ENCODE measurements at regions not wholly inside any gene's neighbourhood (a gene's known extent, or its start where the extent isn't known, plus 50 kb on each side); places are given as distances from the start of the nearest gene placed in this dataset.

GRCh38 chr10:120286280-120286679 lies 170.7 kb upstream of the PLPP4 start:
- no peaks in the 10 kb centered on the region for H3K4me1 ChIP-seq (replicated peaks; ENCODE audit: insufficient read depth)
- TF ChIP-seq CTCF (conservative IDR thresholded peaks at IDR 0.05) (no peak), EZH2 (IDR thresholded peaks at IDR 0.05; ENCODE audit: low read depth) (no peak)
- no peaks in the 10 kb centered on the region for H3K79me2 ChIP-seq (ENCODE audit: low read depth)
- H3K36me3 ChIP-seq (ENCODE audit: low read depth) = no peaks in the 10 kb centered on the region
- BruUV-seq (replicated peaks) = no TSS peak
- H3F3A ChIP-seq (ENCODE audit: insufficient read depth, low read depth) = no peaks in the 10 kb centered on the region
- DNase-seq = no peak
- H3K9me3 ChIP-seq (ENCODE audit: insufficient read depth, low read depth) = no peaks in the 10 kb centered on the region
- no peak overlapping the region for H2AFZ ChIP-seq
- no peak overlapping the region for H3K4me3 ChIP-seq
- peaks cover 11% of the 10 kb centered on the region; the same call in 1 of the 2 replicates for H3K27me3 ChIP-seq (ENCODE audit: insufficient read depth, low read depth)
- no peak overlapping the region for H3K4me2 ChIP-seq
- no peaks in the 10 kb centered on the region for H4K20me1 ChIP-seq (ENCODE audit: insufficient read depth)
- POLR2A ChIA-PET (ENCODE audit: unreplicated experiment) = no interaction called here
- no peak overlapping the region for H3K27ac ChIP-seq
- H3K9me2 ChIP-seq (ENCODE audit: insufficient read depth) = no peaks in the 10 kb centered on the region
- CTCF ChIA-PET = no interaction called here
- intact Hi-C loops (cut with micrococcal nuclease; ENCODE audit: unreplicated experiment) = no loop called here

- no peaks in the 10 kb centered on the region for H3K4me1 ChIP-seq (replicated peaks; ENCODE audit: insufficient read depth)
- intact Hi-C loops (cut with micrococcal nuclease; ENCODE audit: unreplicated experiment) = no loop called here
- H3K27ac ChIP-seq = no peak overlapping the region
- no peaks in the 10 kb centered on the region for H3K79me2 ChIP-seq (ENCODE audit: low read depth)
- no peaks in the 10 kb centered on the region for H4K20me1 ChIP-seq (ENCODE audit: insufficient read depth)
- no peak overlapping the region for H3K4me3 ChIP-seq
- no peak for DNase-seq
- H3K4me2 ChIP-seq = no peak overlapping the region
- CTCF ChIA-PET = no interaction called here
- no peaks in the 10 kb centered on the region for H3K27me3 ChIP-seq (ENCODE audit: insufficient read depth, low read depth)
- TF ChIP-seq EZH2 (IDR thresholded peaks at IDR 0.05; ENCODE audit: low read depth) = no peak
- no peak for TF ChIP-seq CTCF (conservative IDR thresholded peaks at IDR 0.05)
- H3F3A ChIP-seq (ENCODE audit: insufficient read depth, low read depth) = no peaks in the 10 kb centered on the region
- no TSS peak for BruUV-seq (replicated peaks)
- H2AFZ ChIP-seq = no peak overlapping the region
- no peaks in the 10 kb centered on the region for H3K9me2 ChIP-seq (ENCODE audit: insufficient read depth)
- no peaks in the 10 kb centered on the region for H3K36me3 ChIP-seq (ENCODE audit: low read depth)
- no peaks in the 10 kb centered on the region for H3K9me3 ChIP-seq (ENCODE audit: insufficient read depth, low read depth)
- POLR2A ChIA-PET (ENCODE audit: unreplicated experiment) = no interaction called here
Observed at GRCh38 chr10:120300513-120300912, 156.5 kb upstream of the PLPP4 start.

GRCh38 chr10:120308589-120308988 lies 148.4 kb upstream of the PLPP4 start:
- Histone ChIP-seq H3K79me2 (ENCODE audit: low read depth) (no peaks in the 10 kb centered on the region), H3K27ac (no peak overlapping the region), H3K27me3 (ENCODE audit: insufficient read depth, low read depth) (no peaks in the 10 kb centered on the region), H4K20me1 (ENCODE audit: insufficient read depth) (no peaks in the 10 kb centered on the region), H3K4me1 (replicated peaks; ENCODE audit: insufficient read depth) (no peaks in the 10 kb centered on the region), H3K9me3 (ENCODE audit: insufficient read depth, low read depth) (no peaks in the 10 kb centered on the region), H3K36me3 (ENCODE audit: low read depth) (no peaks in the 10 kb centered on the region), H2AFZ (no peak overlapping the region), H3K9me2 (ENCODE audit: insufficient read depth) (no peaks in the 10 kb centered on the region), H3F3A (ENCODE audit: insufficient read depth, low read depth) (no peaks in the 10 kb centered on the region), H3K4me2 (no peak overlapping the region), H3K4me3 (no peak overlapping the region)
- no peak for DNase-seq
- CTCF ChIA-PET = no interaction called here
- intact Hi-C loops (cut with micrococcal nuclease; ENCODE audit: unreplicated experiment) = no loop called here
- no peak for TF ChIP-seq CTCF (conservative IDR thresholded peaks at IDR 0.05)
- TF ChIP-seq EZH2 (IDR thresholded peaks at IDR 0.05; ENCODE audit: low read depth) = no peak
- no TSS peak for BruUV-seq (replicated peaks)
- POLR2A ChIA-PET (ENCODE audit: unreplicated experiment) = no interaction called here
